ENCODE measurements at regions not wholly inside any gene's neighbourhood (a gene's known extent, or its start where the extent isn't known, plus 50 kb on each side); places are given as distances from the start of the nearest gene placed in this dataset.

DNA sequence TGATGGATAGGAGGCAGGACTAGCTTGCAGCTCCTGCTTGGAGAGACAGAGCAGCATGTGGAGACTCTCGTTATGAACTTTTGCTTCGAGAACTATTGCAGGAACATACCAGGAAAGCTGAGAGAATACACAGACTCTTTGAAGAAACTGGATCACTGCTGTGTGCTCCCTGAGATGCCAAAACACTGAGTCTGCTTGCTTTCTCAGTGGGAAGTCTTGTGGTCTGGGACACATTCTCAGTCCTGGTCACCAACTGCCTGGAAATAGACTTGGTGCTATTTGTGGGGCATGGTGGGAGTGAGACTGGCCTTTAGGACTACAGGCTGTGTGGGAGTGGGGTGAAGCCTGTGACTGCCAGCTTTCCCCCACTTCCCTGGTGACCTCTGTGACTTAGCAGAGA lies 252.6 kb downstream of the MED10 start:
- no peaks in the 10 kb centered on the region for H3K4me1 ChIP-seq
- H3K36me3 ChIP-seq = no peaks in the 10 kb centered on the region
- H3K9ac ChIP-seq = no peak overlapping the region
- Mint-ChIP-seq H3K36me3 (peaks cover 1% of the 10 kb centered on the region), H3K9me3 (peaks cover 19% of the 10 kb centered on the region), H3K4me1 (no peaks in the 10 kb centered on the region), H3K27me3 (ENCODE audit: insufficient read depth, low read depth) (peaks cover 5% of the 10 kb centered on the region), H3K4me3 (no peak overlapping the region), H3K27ac (no peak overlapping the region)
- H3K27ac ChIP-seq = no peak overlapping the region
- no peak overlapping the region for H3K4me3 ChIP-seq
- H4K20me1 ChIP-seq (ENCODE audit: low read depth) = no peaks in the 10 kb centered on the region
- TF ChIP-seq EZH2phosphoT487 (IDR thresholded peaks at IDR 0.05) (no peak), EZH2 (IDR thresholded peaks at IDR 0.05) (no peak)
- TF ChIP-seq, protein P1, sequence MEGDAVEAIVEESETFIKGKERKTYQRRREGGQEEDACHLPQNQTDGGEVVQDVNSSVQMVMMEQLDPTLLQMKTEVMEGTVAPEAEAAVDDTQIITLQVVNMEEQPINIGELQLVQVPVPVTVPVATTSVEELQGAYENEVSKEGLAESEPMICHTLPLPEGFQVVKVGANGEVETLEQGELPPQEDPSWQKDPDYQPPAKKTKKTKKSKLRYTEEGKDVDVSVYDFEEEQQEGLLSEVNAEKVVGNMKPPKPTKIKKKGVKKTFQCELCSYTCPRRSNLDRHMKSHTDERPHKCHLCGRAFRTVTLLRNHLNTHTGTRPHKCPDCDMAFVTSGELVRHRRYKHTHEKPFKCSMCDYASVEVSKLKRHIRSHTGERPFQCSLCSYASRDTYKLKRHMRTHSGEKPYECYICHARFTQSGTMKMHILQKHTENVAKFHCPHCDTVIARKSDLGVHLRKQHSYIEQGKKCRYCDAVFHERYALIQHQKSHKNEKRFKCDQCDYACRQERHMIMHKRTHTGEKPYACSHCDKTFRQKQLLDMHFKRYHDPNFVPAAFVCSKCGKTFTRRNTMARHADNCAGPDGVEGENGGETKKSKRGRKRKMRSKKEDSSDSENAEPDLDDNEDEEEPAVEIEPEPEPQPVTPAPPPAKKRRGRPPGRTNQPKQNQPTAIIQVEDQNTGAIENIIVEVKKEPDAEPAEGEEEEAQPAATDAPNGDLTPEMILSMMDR (IDR thresholded peaks at IDR 0.05) = no peak
- no peaks in the 10 kb centered on the region for H3F3A ChIP-seq (ENCODE audit: low read depth)
- H3K27me3 ChIP-seq = no peaks in the 10 kb centered on the region
- H3K9me3 ChIP-seq (ENCODE audit: low read depth) = peaks cover 8% of the 10 kb centered on the region
- H3K4me2 ChIP-seq = no peak overlapping the region
- DNase-seq (ENCODE audit: low spot score) = no peak
- no peaks in the 10 kb centered on the region for H3K79me2 ChIP-seq (ENCODE audit: low read depth)
- no peak overlapping the region for H2AFZ ChIP-seq (replicated peaks)

DNA sequence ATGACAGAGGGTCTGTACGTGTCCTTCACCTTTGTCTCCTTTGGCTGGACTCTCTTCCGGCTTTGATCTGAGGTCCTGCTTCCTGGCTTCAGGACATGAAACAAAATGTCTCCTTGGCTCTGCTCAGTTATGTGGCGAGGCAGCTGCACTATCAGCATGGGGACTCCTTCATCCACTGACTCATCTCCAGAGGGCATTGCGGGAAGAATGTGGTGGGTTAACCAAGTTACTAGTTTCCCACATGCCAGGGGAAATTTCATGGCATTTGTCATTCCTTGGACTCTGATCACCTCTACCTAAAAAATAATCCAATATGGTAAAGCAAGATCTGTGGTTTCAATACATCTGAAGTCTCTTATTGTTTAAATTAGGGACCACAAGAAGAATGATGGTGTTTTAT lies 259.7 kb downstream of the MED10 start:
- Mint-ChIP-seq H3K27ac (no peak overlapping the region), H3K4me3 (no peak overlapping the region), H3K36me3 (no peaks in the 10 kb centered on the region), H3K9me3 (peaks cover 8% of the 10 kb centered on the region), H3K27me3 (ENCODE audit: insufficient read depth, low read depth) (no peaks in the 10 kb centered on the region), H3K4me1 (no peaks in the 10 kb centered on the region)
- Histone ChIP-seq H2AFZ (replicated peaks) (no peak overlapping the region), H3F3A (ENCODE audit: low read depth) (no peaks in the 10 kb centered on the region), H3K9ac (no peak overlapping the region), H3K27me3 (no peaks in the 10 kb centered on the region), H4K20me1 (ENCODE audit: low read depth) (no peaks in the 10 kb centered on the region), H3K79me2 (ENCODE audit: low read depth) (no peaks in the 10 kb centered on the region), H3K27ac (no peak overlapping the region), H3K4me1 (no peaks in the 10 kb centered on the region), H3K9me3 (ENCODE audit: low read depth) (peaks cover 4% of the 10 kb centered on the region), H3K4me2 (no peak overlapping the region), H3K36me3 (no peaks in the 10 kb centered on the region), H3K4me3 (no peak overlapping the region)
- TF ChIP-seq, protein P1 (IDR thresholded peaks at IDR 0.05) = no peak
- TF ChIP-seq EZH2 (IDR thresholded peaks at IDR 0.05) (no peak), EZH2phosphoT487 (IDR thresholded peaks at IDR 0.05) (no peak)
- DNase-seq (ENCODE audit: low spot score) = no peak

DNA sequence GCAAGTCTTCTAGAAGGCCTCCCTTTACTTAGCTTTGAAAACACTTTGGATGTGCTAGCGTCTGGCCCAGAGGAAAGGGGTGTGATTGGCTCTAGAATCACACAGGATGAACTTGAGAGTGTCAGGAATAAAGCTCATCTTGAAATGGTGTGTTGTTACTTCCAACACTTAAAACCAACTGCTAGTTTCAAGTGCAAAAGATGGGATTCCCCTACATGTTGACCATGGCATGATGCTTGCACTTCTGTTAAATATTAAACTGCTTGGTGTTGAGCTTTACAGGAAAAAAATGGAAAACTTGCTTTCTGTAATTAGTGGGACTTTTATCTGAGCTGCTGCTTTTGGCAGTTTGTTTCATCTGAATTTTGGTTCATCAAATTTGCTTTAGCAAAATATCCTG lies 261.1 kb downstream of the MED10 start:
- Histone ChIP-seq H3K36me3 (no peaks in the 10 kb centered on the region), H3K4me1 (no peaks in the 10 kb centered on the region), H3K9me3 (ENCODE audit: low read depth) (no peaks in the 10 kb centered on the region), H3K4me2 (no peak overlapping the region), H3K4me3 (no peak overlapping the region), H3K9ac (no peak overlapping the region), H3K27me3 (no peaks in the 10 kb centered on the region), H4K20me1 (ENCODE audit: low read depth) (no peaks in the 10 kb centered on the region), H2AFZ (replicated peaks) (no peak overlapping the region), H3K27ac (no peak overlapping the region), H3F3A (ENCODE audit: low read depth) (no peaks in the 10 kb centered on the region), H3K79me2 (ENCODE audit: low read depth) (no peaks in the 10 kb centered on the region)
- Mint-ChIP-seq H3K27me3 (ENCODE audit: insufficient read depth, low read depth) (no peaks in the 10 kb centered on the region), H3K4me3 (no peak overlapping the region), H3K9me3 (no peaks in the 10 kb centered on the region), H3K27ac (no peak overlapping the region), H3K36me3 (no peaks in the 10 kb centered on the region), H3K4me1 (no peaks in the 10 kb centered on the region)
- no peak for TF ChIP-seq EZH2 (IDR thresholded peaks at IDR 0.05)
- TF ChIP-seq EZH2phosphoT487 (IDR thresholded peaks at IDR 0.05) = no peak
- TF ChIP-seq, protein P1 (IDR thresholded peaks at IDR 0.05) = no peak
- DNase-seq (ENCODE audit: low spot score) = no peak

DNA sequence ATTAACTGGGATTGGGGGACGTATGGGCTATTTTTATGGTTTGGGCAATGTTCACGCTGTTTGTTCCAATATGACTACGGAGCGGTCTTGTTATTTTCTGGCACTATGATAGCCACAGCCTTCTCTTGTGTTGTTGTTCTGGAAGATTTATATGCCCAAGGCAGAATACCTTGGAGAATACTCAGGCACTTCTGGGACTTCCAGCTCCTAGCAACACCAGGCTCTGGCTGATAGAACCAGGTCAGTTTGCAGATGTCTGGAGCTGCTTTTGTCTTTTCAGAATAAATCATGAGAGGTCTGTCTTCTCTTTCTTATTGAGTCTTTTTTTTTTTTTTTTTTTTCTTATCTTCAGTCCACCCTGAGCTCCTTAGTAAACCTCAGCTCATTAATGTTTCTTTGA lies 262.5 kb downstream of the MED10 start:
- Histone ChIP-seq H3K4me2 (no peak overlapping the region), H3K9me3 (ENCODE audit: low read depth) (no peaks in the 10 kb centered on the region), H2AFZ (replicated peaks) (no peak overlapping the region), H3K27ac (no peak overlapping the region), H3K27me3 (no peaks in the 10 kb centered on the region), H3K79me2 (ENCODE audit: low read depth) (no peaks in the 10 kb centered on the region), H3K36me3 (no peaks in the 10 kb centered on the region), H4K20me1 (ENCODE audit: low read depth) (no peaks in the 10 kb centered on the region), H3F3A (ENCODE audit: low read depth) (no peaks in the 10 kb centered on the region), H3K4me1 (no peaks in the 10 kb centered on the region), H3K4me3 (no peak overlapping the region), H3K9ac (no peak overlapping the region)
- Mint-ChIP-seq H3K4me1 (no peaks in the 10 kb centered on the region), H3K4me3 (no peak overlapping the region), H3K27me3 (ENCODE audit: insufficient read depth, low read depth) (no peaks in the 10 kb centered on the region), H3K27ac (no peak overlapping the region), H3K9me3 (no peaks in the 10 kb centered on the region), H3K36me3 (no peaks in the 10 kb centered on the region)
- DNase-seq (ENCODE audit: low spot score) = no peak
- TF ChIP-seq EZH2 (IDR thresholded peaks at IDR 0.05) (no peak), EZH2phosphoT487 (IDR thresholded peaks at IDR 0.05) (no peak)
- TF ChIP-seq, protein P1 (IDR thresholded peaks at IDR 0.05) = no peak

Data from neural progenitor cell (in vitro differentiated cells).